ENCODE measurements at regions not wholly inside any gene's neighbourhood (a gene's known extent, or its start where the extent isn't known, plus 50 kb on each side); places are given as distances from the start of the nearest gene placed in this dataset.

DNA sequence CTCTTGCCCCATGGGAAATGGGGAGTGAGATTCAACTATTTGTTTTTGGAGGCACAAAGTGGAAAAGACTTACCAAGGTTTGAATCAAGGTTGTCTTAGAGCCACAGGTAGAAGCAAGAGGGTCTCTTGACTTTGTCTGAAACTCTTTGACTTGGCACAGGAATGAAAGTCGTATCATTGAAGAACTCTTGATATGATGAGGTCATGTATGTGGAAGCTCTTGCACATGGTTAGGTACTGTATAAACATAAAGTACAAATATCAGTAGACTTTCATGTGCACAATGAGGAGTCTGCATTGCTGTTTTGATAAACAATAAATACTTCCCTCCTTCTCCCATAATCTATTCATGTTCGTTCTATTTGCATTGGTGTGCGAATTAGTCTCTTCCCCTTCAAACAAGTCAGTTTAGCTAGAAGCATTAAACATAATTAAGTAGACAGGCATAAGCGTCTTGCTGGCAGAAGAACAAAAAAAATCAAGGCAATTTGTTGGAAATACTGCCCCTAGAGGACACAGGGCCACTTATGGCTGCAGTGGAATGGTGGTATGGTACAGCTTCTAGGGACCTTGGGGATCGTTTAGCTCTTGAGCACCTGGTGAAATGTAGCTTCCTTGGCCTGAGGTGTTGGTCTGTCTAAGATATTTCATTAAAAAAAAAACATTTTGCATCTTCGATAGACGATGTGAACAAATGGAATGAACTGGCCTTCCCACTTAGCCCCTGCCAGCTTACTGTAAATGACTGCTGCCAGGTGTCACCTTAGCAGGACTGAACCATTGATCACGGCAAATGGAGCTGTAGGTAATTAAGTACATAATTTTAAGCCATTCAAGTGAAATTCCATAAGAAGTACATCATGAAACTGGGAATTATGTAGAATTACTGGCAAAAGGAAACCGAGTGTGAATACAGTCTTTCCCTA is 218.0 kb upstream of the GALNT2 start:
- TF ChIP-seq, protein P1, sequence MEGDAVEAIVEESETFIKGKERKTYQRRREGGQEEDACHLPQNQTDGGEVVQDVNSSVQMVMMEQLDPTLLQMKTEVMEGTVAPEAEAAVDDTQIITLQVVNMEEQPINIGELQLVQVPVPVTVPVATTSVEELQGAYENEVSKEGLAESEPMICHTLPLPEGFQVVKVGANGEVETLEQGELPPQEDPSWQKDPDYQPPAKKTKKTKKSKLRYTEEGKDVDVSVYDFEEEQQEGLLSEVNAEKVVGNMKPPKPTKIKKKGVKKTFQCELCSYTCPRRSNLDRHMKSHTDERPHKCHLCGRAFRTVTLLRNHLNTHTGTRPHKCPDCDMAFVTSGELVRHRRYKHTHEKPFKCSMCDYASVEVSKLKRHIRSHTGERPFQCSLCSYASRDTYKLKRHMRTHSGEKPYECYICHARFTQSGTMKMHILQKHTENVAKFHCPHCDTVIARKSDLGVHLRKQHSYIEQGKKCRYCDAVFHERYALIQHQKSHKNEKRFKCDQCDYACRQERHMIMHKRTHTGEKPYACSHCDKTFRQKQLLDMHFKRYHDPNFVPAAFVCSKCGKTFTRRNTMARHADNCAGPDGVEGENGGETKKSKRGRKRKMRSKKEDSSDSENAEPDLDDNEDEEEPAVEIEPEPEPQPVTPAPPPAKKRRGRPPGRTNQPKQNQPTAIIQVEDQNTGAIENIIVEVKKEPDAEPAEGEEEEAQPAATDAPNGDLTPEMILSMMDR (IDR thresholded peaks at IDR 0.05): peak; percentile 20 to 54 (median 38)
- no peak for TF ChIP-seq POLR2A (IDR thresholded peaks at IDR 0.05)
